ENCODE measurements at regions not wholly inside any gene's neighbourhood (a gene's known extent, or its start where the extent isn't known, plus 50 kb on each side); places are given as distances from the start of the nearest gene placed in this dataset.

DNA sequence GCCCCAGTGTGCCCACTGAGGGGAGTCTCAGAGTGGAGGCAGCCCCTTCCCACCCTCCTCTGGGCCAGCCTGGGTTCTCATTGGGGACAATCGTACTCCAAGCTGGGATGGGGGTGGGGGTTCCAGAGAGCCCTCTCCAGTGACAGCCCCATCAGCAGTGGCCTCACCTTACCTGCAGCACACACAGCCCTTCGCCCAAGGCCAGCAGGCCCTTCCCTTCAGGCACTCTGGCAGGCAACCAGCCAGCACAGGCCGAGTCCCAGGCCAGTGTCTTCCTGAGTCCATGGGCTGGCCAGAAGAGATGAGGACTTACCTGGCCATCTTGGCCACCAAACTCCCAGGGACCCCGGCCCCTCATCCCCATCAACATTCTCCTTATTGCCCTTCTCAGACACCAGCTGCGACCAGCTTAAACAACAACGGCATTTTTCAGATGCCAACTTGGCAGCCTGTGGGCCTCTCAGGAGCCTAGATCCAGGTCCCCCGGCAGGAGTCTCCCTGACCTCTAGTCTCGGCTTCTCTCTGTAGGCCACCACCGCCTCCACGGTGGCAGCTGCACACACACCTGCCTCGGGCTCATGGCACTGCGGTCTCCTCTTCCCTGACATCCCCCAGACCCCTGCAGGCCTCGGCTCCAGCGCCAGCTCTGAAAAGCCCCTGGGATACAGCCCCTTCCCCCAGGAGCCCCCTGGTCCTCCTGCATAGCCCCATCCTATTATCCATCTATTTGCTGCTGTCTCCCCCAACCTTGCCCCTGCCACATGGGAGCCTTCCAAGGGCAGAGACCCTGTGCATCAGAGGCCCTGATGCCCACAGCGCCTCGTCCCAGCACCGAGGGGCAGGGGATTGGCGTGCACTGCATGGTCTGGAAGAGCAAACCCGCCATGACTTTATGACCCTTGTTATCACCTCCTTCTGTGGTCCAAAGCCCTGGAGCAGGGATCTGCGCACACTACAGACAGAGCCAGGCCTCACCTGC lies 111.2 kb upstream of the FGF3 start:
- no peak for TF ChIP-seq CTCF (conservative IDR thresholded peaks at IDR 0.05 in 1 of 2, IDR thresholded peaks at IDR 0.05 in 1 of 2; ENCODE audit: low read depth in 1 of 2, low read length in 2 of 2)
- TF ChIP-seq EZH2 (IDR thresholded peaks at IDR 0.05; ENCODE audit: low read length, missing control alignments), result no peak

All from fibroblast of lung (primary cell).